Inflammatory macrophage (primary cell): ENCODE measurements at regions not wholly inside any gene's neighbourhood (a gene's known extent, or its start where the extent isn't known, plus 50 kb on each side); places are given as distances from the start of the nearest gene placed in this dataset.
"Not testable (repeated sequence)": the region's sequence is repeated elsewhere in the genome, so short reads cannot be mapped to it uniquely, and the experiment has no call there.

Experiments
- DNase-seq, 2 donors: peaks; one replicate each; pipeline ENCODE4 v3.0.0-alpha.2; 2020 to 2022

DNA sequence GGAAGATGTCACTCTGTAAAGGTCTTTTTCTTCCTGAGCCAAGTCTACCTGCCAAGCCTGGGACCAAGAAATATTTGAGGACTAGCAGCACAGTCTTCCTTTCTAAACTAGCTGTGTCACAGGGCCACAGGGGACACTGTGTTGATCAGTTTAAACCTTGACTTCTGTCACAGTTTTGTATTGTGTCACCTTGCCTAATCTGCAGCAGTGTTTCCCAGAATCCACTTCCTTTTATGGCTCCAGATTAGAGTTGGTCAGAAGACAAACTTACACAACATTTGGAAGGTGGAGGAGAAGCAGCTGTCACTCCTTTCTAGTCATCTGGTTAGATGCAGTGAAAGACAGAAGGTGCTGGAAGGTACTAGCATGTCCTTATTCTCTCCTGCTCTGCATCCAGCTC lies 143.1 kb upstream of the BCOR start:
- DNase-seq: peak; percentile 53 to 58

DNA sequence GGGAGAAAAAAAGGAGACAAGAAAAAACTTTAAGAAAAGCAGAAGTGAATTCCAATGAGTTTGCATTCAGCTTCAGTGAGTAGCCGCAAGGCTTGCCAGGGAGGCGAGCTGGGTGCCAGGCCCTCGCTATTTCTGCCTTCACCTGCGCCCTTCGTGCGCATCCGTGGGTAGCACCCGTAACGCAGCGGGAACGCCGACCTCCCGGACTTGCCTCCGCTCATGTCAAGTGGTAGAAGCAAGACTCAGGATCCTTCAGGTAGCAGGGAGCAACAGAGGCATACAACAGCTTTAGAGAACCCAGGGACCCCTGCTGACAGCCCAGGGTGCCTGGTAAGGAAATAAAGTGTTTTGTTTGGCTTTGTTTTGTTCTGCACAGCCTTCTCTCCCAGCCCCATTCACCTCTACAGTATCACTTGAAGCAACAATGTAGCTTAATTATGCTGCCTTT lies 140.0 kb upstream of the BCOR start:
- DNase-seq: no peak

DNA sequence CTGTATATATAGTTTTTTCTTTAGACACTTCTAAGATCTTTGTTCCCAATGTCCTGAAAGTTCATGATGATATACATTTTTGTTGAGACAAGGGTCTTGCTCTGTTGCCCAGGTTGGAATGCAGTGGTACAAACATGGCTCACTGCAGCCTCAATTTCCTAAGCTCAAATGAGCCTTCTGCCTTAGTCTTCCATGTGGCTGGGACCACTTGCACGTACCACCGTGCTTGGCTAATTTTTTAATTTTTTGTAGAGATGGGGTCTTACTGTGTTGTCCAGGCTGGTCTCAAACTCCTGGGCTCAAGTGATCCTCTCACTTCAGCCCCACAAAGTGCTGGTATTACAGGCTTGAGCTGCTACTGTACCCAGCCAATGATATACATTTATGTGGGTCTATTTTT lies 132.9 kb upstream of the BCOR start:
- no peak for DNase-seq

DNA sequence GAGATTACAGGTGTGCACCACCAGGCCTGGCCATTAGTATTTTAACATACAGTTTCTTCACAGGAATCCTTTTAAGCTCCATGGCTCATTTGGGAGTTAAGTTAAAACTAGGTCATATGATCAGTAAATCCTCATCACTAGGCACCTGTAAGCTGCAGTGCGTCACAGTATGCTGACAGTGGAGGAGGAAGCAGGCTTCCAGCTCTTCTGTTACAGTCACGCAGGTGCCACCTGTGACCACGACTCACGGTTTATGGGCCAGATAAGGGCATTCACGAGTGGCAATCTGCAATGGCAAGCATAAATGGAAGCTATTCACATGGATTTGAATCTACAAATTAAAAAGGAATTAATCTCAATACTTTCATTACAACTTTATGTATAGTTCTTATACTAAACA lies 129.4 kb upstream of the BCOR start:
- DNase-seq: no peak

DNA sequence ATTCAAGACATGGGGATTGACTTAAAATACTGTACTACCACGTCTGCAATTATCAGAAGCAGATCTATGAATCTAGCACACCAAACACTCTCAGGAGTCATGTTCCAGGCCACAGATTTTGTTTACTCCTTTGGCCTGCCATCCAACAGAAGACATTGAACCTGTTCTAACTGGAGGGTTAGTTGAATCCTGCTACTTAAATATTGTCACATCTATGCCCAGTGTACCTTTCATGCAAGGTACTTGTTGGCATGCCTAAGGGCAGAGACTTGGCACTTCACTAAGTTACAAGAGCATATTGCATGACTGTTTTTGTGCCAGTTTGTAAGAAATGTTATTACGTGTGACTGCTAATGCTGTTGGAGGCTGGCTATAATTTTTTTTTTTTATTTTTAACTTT lies 126.9 kb upstream of the BCOR start:
- DNase-seq: no peak

DNA sequence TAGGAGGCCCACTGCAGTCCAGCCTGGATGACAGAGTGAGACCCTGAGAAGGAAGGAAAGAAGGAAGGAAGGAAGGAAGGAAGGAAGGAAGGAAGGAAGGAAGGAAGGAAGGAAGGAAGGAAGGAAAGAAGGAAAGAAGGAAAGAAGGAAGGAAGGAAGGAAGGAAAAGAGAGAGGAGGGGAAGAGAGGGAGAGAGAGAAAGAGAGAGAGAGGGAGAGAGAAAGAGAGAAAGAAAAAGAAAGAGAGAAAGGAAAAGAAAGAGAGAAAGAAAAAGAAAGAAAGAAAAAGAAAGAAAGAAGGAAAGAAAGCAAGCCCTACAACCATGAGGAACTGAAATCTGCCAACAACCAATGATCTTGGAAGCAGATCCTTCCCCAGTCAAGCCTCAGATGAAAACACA lies 124.9 kb upstream of the BCOR start:
- not testable (repeated sequence) for DNase-seq

DNA sequence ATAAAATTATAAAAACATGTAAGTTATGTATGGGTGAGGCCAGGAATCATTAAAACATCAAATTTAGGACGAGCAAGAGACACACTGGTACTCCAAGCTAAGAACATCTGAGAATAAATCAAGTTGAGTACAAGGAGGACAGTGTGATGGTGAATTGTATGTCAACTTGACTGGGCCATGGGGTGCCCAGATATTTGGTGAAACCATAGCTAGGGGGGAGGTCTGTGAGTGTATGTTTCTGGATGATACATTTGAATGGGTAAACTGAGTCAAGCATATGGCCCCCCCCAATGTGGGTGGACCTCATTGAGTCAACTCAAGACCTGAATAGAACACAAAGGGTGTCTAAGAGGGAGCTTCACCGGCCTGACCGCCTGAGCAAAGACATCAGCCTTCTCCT lies 115.3 kb upstream of the BCOR start:
- DNase-seq: no peak

DNA sequence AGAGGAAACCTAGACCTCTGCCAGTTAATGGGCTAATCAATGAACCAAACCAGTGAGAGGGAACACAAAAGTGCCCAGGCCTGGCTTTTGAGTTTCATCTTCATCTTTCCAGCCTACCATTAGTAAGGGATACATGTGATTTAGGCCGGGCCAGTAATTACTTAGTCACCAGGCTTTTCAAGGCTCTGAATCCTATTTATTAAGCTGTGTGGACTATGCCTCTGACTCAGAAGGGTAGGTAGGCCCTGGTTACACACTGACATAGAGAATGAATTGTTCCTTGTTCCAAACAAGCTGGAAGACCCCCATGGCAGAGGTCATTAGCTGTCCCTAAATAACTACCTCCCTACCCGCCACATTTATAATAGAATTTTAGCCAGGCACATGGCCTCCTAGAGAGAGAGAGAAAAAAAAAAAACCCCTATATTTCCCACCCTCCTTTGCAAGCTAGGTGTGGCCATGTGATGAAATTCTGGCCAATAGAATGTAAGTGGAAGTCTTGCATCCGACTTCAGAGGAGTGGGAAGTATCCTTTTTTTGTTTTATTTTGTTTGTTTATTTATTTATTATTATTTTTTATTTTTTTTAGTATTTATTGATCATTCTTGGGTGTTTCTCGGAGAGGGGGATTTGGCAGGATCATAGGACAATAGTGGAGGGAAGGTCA lies 112.3 kb upstream of the BCOR start:
- no peak for DNase-seq

DNA sequence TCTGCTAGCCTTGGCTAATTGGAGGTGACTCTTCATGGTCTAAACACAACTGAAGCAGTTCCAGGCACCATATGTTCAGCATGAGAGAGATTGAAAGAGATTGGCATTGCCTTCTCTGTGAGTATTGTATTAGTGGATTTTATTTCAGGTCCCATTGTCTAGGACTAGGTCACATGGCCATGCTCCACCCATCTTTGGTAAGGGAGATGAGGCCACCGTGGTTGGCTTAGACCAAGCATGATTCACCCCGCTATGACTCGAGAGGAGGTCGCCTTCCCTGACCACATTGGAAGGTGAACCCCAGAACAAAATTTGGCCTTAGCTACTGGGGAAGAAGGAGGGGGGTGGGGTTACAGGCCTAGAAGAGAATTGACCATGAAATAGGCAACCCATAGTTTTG lies 109.9 kb upstream of the BCOR start:
- peak; percentile 39 to 52 for DNase-seq

DNA sequence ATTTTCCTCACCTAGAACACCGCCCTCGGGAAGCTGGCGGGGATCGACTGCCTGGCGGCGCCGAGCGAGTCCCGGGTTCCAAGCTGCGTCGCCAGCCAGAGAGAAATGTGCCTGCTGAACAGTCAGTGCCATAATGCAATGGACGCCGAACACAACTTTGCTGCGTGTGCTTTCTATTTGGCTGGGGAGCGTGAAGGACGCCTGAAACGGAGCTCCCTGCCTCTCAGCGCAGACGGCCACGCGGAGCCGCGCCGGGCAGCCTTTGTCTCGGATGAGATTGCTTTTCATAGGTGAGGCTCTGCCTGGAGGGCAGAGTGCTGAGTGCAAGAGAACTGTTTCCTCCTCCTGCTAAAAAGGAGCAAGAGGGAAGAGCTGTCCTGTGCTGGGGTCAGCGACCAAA lies 107.7 kb upstream of the BCOR start:
- DNase-seq: no peak

DNA sequence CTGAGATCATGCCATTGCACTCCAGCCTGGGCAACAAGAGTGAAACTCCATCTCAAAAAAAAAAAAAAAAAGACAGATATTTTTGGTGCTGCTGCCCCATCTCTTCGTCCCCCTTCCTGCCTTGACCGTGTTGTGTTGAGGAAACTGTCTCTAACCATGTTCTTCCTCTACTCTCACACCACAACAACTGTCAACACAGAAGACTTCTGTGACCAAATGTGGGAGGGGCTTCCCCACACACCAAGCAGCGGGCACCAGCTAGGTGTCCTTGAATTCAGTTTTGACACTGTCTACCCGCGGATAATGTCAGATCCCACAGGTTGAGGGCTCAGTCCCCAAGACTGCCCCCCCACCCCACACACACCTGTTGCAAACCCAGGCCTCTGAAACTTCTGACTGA lies 104.7 kb upstream of the BCOR start:
- no peak for DNase-seq

DNA sequence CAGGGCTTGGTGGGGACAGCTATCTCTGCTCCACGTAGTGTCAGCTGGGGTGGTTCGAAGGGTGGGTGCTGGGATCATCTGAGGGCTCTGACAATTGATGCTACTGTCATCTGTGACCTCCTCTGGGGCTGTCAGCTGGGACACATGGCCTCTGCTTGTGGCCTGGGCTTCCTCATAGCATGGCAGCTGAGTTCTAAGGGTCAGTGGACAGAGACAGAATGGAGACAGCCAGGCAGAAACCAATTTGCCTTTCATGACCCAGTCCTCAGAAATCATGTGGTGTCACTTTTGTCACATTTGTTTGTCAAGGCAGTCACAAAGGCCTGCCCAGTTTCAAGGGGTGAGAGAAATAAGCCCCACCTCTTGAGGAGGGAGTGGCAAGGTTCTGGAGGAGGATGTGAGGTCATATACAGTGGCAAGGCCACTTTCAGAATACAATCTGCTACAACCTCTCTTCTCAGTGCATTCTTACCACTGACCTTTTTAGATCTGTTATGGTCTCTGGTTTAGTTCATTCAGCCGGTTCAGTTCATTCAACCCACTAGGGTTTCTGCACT lies 103.6 kb upstream of the BCOR start:
- peak in 1 of 2 donors; percentile 15 for DNase-seq

DNA sequence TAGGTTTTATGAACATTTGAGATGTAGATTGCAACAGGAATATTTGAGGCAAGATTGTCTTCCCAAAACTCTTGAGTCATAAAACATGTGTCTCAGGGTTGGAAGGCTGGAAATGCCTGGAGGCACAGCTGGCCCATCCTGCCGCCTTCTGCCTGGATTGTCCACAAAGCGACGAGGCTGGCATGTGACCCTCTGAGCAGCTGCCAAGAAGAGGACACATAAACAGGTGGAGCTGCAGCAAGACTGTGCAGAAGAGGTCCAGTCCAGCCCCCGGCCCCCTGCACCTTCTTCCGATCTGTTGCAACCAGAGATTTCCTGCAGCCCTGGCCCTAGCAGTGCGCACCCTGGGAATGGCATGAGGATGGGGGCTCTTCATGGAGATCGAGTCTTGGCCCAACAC lies 101.9 kb upstream of the BCOR start:
- DNase-seq: no peak

DNA sequence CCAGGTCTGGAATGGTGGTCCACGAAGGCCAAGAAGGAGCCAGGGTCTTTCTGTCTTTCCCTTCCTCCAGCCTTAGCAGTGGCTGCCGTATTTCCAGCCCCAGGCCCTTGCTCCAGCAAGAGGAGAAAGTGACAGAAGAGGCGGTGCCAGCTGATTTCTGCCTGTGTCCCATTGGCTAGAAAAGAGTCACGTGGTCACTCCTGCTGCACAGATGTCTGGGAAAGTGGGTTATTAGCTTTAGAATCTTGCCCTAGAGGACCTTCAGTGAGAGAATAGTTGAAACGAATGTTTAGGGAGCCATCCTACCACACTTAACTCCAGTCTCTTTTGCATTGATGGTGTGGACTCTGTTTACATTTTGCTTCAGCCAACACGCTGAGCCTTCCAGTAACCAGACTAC lies 99.3 kb upstream of the BCOR start:
- DNase-seq: no peak

DNA sequence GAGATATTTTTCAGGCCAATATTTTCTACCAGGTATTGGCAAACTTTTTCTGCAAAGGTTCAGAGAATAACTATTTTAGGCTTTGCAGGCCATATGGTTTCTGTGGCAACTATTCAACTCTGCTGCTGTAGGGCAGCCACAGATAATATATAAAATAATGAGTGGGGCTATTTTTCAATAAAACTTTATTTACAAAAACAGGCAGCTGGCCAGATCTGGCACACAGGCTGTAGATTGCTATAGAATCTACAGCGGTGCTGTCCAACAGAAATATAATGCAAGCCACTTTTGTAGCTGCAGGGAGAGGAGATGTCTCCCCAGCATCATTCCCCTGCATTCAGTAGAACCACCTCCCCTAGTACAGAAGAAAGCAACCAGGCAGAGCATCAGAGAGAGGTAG lies 97.6 kb upstream of the BCOR start:
- DNase-seq: no peak

DNA sequence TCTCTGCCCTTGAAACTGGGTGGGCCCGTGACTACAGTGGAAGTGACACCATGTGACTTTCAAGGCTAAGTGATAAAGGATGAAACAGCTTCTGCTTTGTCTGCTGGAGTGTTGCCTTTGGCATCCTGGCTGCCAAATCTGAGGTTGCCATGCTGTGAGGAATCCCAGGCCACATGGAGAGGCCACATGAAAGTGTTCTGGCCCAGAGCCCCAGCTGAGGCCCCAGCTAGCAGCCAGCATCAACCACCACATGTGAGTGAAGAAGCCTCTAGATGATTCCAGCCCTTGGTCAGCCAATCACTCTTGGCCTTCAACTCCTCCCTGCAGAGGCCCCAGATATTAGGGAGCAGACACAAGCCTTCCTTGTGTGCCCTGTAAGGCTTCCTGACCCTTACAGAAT lies 94.4 kb upstream of the BCOR start:
- no peak for DNase-seq

DNA sequence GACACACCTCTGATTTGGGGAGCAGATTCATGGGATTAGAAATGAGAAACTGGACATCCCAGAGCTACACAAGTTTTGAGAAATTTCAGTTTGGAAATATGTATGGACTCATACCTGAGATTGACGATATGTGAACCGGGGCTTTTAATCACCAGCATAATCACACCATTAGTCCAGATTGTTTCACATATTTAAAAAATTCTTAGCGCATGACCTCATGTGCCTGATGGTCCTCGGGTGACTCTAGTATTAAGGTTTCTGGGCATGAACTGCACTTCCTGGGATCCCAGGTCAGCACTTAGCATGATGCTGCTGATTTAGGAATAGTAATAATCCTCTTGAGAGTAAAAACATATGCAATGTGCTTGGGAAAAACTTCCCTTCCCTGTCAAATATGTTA lies 91.9 kb upstream of the BCOR start:
- DNase-seq: no peak

DNA sequence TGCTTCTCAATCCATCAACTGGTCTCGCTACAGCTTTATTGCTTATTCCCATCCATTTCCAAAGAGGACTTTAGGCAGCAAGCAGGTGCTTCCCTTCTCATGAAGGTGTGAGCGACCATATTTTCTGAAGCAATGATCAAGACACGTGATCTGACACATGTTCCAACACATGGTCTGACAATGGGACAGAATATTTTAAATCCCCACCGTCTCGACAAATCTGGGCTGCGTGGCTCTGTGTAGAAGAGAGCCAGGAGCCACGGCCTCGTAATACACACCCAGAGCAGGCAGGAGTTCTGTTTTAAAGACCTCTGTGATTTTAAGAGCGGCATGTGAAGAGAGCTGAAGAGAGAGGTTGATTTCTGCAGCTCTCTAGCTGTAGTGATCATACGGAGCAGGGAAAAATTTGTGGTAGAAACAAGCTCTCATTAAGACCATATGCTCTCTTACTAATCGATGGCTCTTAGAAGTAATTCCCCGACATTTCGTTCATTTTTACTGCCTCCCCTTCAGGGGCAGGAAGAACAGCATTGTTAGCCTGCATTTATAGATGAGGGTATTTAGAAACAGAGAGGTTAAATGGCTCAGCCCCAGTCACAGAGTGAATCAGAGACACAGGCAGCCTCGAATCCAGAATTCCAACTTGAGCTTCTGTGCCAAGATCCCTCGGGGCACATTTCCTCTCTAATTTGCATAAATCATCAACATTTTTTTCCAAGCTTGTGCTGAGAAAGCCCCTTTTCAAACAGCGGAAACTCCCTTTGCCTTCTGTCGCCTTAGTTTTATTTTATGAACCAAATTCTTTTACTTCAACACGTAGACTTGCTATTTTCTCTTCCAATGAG lies 91.0 kb upstream of the BCOR start:
- DNase-seq: no peak

DNA sequence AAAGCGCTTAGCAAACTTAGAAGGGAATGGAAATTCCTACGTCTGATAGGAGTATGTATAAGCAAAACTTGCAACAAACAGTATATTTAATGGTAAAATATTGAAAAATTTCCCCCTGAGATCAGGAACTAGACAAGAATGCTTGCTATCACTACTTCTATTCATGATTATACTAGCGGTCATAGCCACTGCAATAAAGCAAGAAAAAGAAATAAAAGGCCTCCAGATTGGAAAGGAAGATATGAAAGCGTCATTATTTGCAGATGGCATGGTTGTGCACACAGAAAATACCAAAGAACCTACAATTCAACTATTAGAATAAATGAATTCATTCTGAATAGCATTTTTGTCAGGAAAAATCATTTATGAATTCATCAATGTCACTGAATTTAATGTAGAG lies 87.2 kb upstream of the BCOR start:
- DNase-seq: no peak

DNA sequence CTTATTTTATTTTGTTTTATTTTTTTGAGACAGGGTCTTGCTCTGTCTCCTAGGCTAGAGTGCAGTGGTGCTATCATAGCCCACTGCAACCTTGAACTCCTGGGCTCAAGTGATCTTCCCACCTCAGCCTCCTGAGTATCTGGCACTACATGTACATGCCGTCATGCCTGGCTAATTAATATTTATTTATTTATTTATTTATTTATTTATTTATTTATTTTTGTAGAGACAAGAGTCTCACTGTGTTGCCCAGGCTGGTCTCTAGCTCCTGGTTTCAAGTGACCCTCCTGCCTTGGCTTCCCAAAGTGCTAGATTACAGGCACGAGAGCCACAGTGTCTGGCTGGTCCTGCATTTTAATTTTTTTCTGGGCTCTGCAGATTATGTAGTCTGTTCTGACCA lies 84.9 kb upstream of the BCOR start:
- DNase-seq: no peak

DNA sequence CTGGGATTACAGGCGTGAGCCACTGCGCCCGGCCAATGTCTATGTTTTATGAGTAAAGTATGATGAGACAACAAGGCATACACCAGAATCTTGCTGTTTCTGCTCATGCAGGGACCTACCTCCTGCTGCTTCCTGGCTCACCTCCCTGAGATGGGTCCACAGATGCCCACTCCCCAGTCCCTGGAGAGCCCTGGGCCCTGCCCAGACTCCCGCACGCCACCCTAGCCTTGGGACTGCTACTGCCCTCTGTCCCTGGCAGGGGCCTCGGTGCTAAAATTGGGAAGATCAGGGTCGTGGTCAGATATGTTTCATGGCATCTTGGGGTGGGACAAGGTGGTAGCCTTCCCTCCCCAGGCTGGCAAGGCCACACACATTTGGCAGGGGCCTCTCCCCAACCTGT lies 84.3 kb upstream of the BCOR start:
- DNase-seq: no peak

DNA sequence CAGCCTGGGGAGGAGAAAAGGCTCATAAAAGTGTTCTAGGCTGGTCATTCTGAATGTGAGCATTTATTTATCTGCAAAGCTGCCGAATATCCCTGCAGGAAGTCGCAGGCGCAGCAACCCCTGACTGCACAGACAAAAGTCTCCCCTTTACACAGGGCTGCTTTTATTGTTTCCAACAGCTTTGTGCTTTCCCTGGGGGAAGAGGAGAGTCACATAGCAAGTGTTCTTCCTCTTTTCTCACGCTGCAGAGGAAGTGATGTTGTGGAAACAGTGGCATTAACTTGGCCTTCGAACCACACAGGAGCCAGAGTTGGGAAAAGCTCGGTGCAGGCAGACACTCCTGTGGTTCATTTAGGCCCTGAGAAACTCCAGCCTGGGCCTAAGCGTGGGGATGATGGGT lies 81.5 kb upstream of the BCOR start:
- DNase-seq: peak; percentile 56 to 65

DNA sequence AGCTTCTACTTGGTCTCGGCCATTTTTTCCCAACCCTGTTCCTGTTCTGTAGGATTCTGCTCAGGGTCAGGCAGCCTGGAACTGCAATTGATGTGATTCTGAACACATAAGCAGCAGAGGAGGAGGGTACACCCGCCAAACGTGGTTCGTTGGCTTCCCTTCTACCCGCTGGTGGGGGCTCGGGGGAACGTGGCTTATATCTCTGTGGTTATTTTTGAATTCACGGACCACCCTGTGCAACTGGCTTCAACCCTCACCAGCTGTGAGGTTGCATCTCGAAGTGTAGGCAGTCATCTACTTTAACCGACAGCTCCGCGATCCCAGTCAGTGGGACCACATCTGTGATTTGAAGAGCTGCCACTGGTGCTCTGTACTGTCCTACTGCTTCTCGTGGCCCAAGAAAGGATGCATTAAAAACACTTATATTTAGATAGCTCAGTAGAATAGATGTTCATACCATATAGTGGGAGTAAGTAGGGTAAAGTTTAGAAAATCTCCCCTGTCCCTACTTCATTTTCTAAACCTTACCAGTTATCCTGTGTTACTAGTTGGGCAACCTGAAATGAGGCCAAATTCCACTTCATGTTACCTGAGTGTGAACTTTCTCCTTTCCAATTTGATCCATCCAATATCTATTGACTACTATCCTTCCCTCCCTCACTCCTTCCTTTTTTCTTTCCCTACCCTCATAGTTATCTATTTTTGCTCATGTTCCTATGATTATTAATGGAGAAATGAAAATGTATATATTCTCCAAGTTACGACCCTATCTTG lies 80.4 kb upstream of the BCOR start:
- DNase-seq: no peak
